ENCODE measurements at regions not wholly inside any gene's neighbourhood (a gene's known extent, or its start where the extent isn't known, plus 50 kb on each side); places are given as distances from the start of the nearest gene placed in this dataset.

DNA sequence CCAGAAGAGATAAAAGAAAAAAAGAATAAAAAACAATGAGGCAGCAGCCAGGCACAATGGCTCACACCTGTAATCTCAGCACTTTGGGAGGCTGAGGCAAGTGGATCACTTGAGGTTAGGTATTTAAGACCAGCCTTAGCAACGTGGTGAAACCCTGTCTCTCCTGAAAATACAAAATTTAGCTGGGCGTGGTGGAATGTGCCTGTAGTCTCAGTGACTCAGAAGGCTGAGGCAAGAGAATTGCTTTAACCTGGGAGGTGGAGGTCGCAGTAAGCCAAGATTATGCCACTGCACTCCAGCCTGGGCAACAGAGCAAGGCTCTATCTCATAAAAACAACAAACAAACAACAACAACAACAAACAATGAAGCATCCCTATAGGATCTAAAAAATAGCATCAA lies 121.5 kb downstream of the HMHB1 start:
- no peak for DNase-seq (ENCODE audit: low spot score)
- TF ChIP-seq, protein P1, sequence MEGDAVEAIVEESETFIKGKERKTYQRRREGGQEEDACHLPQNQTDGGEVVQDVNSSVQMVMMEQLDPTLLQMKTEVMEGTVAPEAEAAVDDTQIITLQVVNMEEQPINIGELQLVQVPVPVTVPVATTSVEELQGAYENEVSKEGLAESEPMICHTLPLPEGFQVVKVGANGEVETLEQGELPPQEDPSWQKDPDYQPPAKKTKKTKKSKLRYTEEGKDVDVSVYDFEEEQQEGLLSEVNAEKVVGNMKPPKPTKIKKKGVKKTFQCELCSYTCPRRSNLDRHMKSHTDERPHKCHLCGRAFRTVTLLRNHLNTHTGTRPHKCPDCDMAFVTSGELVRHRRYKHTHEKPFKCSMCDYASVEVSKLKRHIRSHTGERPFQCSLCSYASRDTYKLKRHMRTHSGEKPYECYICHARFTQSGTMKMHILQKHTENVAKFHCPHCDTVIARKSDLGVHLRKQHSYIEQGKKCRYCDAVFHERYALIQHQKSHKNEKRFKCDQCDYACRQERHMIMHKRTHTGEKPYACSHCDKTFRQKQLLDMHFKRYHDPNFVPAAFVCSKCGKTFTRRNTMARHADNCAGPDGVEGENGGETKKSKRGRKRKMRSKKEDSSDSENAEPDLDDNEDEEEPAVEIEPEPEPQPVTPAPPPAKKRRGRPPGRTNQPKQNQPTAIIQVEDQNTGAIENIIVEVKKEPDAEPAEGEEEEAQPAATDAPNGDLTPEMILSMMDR (IDR thresholded peaks at IDR 0.05; ENCODE audit: extremely low read depth, insufficient read depth, missing control alignments) = no peak
- in situ Hi-C loops (cut with MboI; ENCODE audit: low pct_unique_long_range_greater_than_20kb, low sequenced_read_pairs, unreplicated experiment) = no loop called here

DNA sequence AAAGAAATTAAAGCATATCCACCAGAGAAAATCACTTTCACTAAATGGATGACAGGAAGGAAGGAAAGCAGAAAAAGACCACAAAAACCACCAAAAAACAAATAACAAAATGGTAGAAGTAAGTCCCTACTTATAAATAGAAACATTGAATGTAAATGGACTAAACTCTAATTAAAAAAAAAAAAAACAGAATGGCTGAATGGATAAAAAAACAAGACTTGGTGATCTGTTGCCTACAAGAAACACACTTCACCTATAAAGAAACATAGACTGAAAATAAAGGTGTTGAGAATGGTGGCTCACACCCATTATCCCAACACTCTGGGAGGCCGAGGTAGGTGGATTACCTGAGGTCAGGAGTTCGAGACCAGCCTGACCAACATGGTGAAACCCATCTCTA lies 122.9 kb downstream of the HMHB1 start:
- in situ Hi-C loops (cut with MboI; ENCODE audit: low pct_unique_long_range_greater_than_20kb, low sequenced_read_pairs, unreplicated experiment) = no loop called here
- TF ChIP-seq, protein P1 (IDR thresholded peaks at IDR 0.05; ENCODE audit: extremely low read depth, insufficient read depth, missing control alignments) = no peak
- no peak for DNase-seq (ENCODE audit: low spot score)

- in situ Hi-C loops (cut with MboI; ENCODE audit: low pct_unique_long_range_greater_than_20kb, low sequenced_read_pairs, unreplicated experiment) = no loop called here
- TF ChIP-seq, protein P1 (IDR thresholded peaks at IDR 0.05; ENCODE audit: extremely low read depth, insufficient read depth, missing control alignments) = no peak
- no peak for DNase-seq (ENCODE audit: low spot score)
Measured at GRCh38 chr5:143938230-143938629, 126.3 kb downstream of the HMHB1 start.

GRCh38 chr5:143946837-143947236 lies 134.9 kb downstream of the HMHB1 start:
- DNase-seq (ENCODE audit: low spot score) = no peak
- in situ Hi-C loops (cut with MboI; ENCODE audit: low pct_unique_long_range_greater_than_20kb, low sequenced_read_pairs, unreplicated experiment) = no loop called here
- TF ChIP-seq, protein P1 (IDR thresholded peaks at IDR 0.05; ENCODE audit: extremely low read depth, insufficient read depth, missing control alignments) = no peak

DNA sequence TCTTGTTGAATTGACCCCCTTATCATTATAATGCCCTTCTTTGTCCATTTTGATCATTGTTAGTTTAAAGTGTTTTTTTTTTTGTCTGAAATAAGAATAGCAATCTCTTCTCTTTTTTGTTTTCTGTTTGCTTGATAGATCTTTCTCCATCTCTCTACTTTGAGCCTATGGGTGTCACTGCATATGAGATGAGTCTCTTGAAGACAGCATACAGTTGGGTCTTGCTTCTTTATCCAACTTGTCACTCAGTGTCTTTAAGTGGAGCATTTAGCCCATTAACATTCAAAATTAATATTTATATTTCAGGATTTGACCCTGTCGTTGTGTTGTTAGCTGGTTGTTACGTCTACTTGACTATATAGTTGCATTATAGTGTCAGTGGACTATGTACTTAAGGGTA lies 135.4 kb downstream of the HMHB1 start:
- in situ Hi-C loops (cut with MboI; ENCODE audit: low pct_unique_long_range_greater_than_20kb, low sequenced_read_pairs, unreplicated experiment) = no loop called here

DNA sequence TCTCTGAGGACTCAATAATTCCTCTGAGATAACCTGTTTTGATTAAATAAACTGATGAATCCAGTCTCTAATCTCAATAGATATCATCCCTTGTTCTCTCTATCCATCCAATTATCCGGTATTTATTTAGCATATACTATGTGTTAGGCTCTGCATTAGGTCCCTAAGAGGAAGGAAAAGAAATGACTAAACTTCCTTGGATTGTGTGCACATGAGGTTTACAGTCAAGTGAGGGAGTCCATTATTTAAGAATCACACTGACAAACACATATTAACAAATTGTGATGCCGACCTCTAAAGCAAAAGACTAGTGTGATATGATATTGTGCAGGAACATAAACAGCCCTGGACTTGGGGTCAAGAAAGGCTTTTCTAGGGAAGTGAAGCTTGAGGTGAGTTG lies 140.8 kb downstream of the HMHB1 start:
- in situ Hi-C loops (cut with MboI; ENCODE audit: low pct_unique_long_range_greater_than_20kb, low sequenced_read_pairs, unreplicated experiment) = loop anchor here (25.0 kb wide), 2 partner anchors 841 to 1041 kb away; no protein-coding TSS in a partner anchor
- TF ChIP-seq, protein P1 (IDR thresholded peaks at IDR 0.05; ENCODE audit: extremely low read depth, insufficient read depth, missing control alignments) = no peak
- no peak for DNase-seq (ENCODE audit: low spot score)

More for the DNA sequence above, 135.4 kb downstream of the HMHB1 start:
- TF ChIP-seq, protein P1 (IDR thresholded peaks at IDR 0.05; ENCODE audit: extremely low read depth, insufficient read depth, missing control alignments) = no peak
- no peak for DNase-seq (ENCODE audit: low spot score)

- no peak for DNase-seq (ENCODE audit: low spot score)
- TF ChIP-seq, protein P1 (IDR thresholded peaks at IDR 0.05; ENCODE audit: extremely low read depth, insufficient read depth, missing control alignments) = no peak
- in situ Hi-C loops (cut with MboI; ENCODE audit: low pct_unique_long_range_greater_than_20kb, low sequenced_read_pairs, unreplicated experiment) = loop anchor here (25.0 kb wide), 2 partner anchors 842 to 1042 kb away; no protein-coding TSS in a partner anchor
Measured at GRCh38 chr5:143953851-143954250, 141.9 kb downstream of the HMHB1 start.
